ENCODE measurements at regions not wholly inside any gene's neighbourhood (a gene's known extent, or its start where the extent isn't known, plus 50 kb on each side); places are given as distances from the start of the nearest gene placed in this dataset.

DNA sequence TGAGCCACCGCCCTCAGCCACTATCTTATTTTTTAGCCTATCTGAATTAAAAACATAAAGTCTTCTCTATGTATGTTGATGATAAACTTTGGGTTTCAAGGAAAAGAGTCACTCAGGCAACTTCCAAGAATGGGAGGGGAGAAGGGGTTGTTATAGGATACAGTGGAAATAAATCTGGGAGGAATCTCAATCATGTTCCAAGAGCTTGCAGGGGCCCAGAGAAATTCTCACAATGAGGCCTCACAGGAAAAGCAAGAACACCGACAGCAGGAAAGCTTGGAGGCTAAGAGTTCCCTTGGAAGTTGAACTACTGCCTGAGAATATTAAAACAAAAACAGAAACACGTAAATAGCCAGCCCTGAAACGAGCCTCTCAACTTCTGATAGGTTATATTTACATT, 384.6 kb upstream of the IGFBP7 start:
- Histone ChIP-seq H3K4me1 (ENCODE audit: control insufficient read depth, insufficient read depth, low read length) (no peaks in the 10 kb centered on the region), H3K79me2 (ENCODE audit: control insufficient read depth, insufficient read depth, low read length) (no peaks in the 10 kb centered on the region), H3K4me2 (ENCODE audit: control insufficient read depth, insufficient read depth) (no peak overlapping the region), H2AFZ (ENCODE audit: control insufficient read depth, low read depth, low read length) (no peak overlapping the region), H3K9ac (ENCODE audit: control insufficient read depth, insufficient read depth, low read length) (no peak overlapping the region), H4K20me1 (ENCODE audit: control insufficient read depth, insufficient read depth) (no peaks in the 10 kb centered on the region), H3K36me3 (ENCODE audit: control insufficient read depth in 2 of 2, insufficient read depth in 2 of 2, low read length in 1 of 2) (no peaks in the 10 kb centered on the region), H3K9me3 (replicated peaks; ENCODE audit: control insufficient read depth, insufficient read depth, low read length) (no peaks in the 10 kb centered on the region), H3K27me3 (replicated peaks in 1 of 2; ENCODE audit: control insufficient read depth in 2 of 2, insufficient read depth in 2 of 2, low read length in 1 of 2) (no peaks in the 10 kb centered on the region), H3K4me3 (no peak overlapping the region), H3K27ac (ENCODE audit: control insufficient read depth, insufficient read depth) (no peak overlapping the region)
- intact Hi-C loops (cut with micrococcal nuclease; ENCODE audit: unreplicated experiment) (no loop called here), in situ Hi-C loops (cut with MboI) (loop anchor here (10.0 kb wide), 1 partner anchor 60 kb away; no protein-coding TSS in a partner anchor)
- BruUV-seq (replicated peaks): no TSS peak
- ChIA-PET CTCF (no interaction called here), POLR2A (no interaction called here), RAD21 (ENCODE audit: unreplicated experiment) (no interaction called here), SMC1A (ENCODE audit: uncharacterized antibody, unreplicated experiment) (interaction anchor here (1.7 kb wide), 1 partner anchor 13 kb away, joined by 4 read pairs; no protein-coding TSS in a partner anchor)
- ATAC-seq (no peak), FAIRE-seq (no peak), DNase-seq (ENCODE audit: low read depth, low spot score) (no peak)
- 3% methylated on average over 4 of the region's 4 CpGs for WGBS (ENCODE audit: insufficient coverage, insufficient replicate concordance, low lambda C conversion rate, missing lambda C conversion rate)
- TF ChIP-seq TAF1 (IDR thresholded peaks at IDR 0.05; ENCODE audit: borderline replicate concordance, low read depth, low read length) (no peak), FOXK2 (IDR thresholded peaks at IDR 0.05) (no peak), ZNF24 (IDR thresholded peaks at IDR 0.05) (no peak), IKZF1 (conservative IDR thresholded peaks at IDR 0.05) (no peak), YBX1 (IDR thresholded peaks at IDR 0.05) (no peak), SRF (IDR thresholded peaks at IDR 0.05; ENCODE audit: low read depth in 2 of 2, low read length in 2 of 2) (no peak), EZH2 (IDR thresholded peaks at IDR 0.05; ENCODE audit: borderline replicate concordance, control insufficient read depth, low read depth, low read length) (no peak), ZSCAN29 (IDR thresholded peaks at IDR 0.05) (no peak), NR2F1 (conservative IDR thresholded peaks at IDR 0.05) (no peak), SMAD5 (IDR thresholded peaks at IDR 0.05; ENCODE audit: low read depth) (no peak), ETV6 (conservative IDR thresholded peaks at IDR 0.05 in 1 of 2, IDR thresholded peaks at IDR 0.05 in 1 of 2; ENCODE audit: borderline replicate concordance in 1 of 2, low read depth in 1 of 2) (no peak), NR2C2 (IDR thresholded peaks at IDR 0.05; ENCODE audit: borderline replicate concordance, control insufficient read depth, insufficient read length, low read depth) (no peak), SIN3A (IDR thresholded peaks at IDR 0.05; ENCODE audit: low read depth, low read length) (no peak), POLR2AphosphoS2 (IDR thresholded peaks at IDR 0.05; ENCODE audit: low read depth, low read length) (no peak), BHLHE40 (IDR thresholded peaks at IDR 0.05; ENCODE audit: borderline replicate concordance in 1 of 2, low read depth in 2 of 2, low read length in 1 of 2) (no peak)
- TF ChIP-seq, protein P1, sequence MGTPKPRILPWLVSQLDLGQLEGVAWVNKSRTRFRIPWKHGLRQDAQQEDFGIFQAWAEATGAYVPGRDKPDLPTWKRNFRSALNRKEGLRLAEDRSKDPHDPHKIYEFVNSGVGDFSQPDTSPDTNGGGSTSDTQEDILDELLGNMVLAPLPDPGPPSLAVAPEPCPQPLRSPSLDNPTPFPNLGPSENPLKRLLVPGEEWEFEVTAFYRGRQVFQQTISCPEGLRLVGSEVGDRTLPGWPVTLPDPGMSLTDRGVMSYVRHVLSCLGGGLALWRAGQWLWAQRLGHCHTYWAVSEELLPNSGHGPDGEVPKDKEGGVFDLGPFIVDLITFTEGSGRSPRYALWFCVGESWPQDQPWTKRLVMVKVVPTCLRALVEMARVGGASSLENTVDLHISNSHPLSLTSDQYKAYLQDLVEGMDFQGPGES (IDR thresholded peaks at IDR 0.05): no peak
- TF ChIP-seq, protein P2, sequence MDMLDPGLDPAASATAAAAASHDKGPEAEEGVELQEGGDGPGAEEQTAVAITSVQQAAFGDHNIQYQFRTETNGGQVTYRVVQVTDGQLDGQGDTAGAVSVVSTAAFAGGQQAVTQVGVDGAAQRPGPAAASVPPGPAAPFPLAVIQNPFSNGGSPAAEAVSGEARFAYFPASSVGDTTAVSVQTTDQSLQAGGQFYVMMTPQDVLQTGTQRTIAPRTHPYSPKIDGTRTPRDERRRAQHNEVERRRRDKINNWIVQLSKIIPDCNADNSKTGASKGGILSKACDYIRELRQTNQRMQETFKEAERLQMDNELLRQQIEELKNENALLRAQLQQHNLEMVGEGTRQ (IDR thresholded peaks at IDR 0.05; ENCODE audit: borderline replicate concordance, low read depth, low read length): no peak

Measured in GM12878 (cell line).